Liver (tissue), 3 donors: ENCODE measurements at regions not wholly inside any gene's neighbourhood (a gene's known extent, or its start where the extent isn't known, plus 50 kb on each side); places are given as distances from the start of the nearest gene placed in this dataset.

Experiments used
- ATF3 ChIP-seq: IDR thresholded peaks from 2 replicates; pipeline ENCODE4 v1.6.1; 2016; ENCODE audit warnings: antibody characterized with exemption
- CTCF ChIP-seq: fragments of 150-350 bp; IDR thresholded peaks from 2 replicates; pipeline ENCODE4 v1.5.1; 2017; ENCODE audit warnings: improper control_type of control experiment, low read depth, low read length; ENCODE audit not compliant: missing input control
- FOXA1 ChIP-seq: IDR thresholded peaks from 2 replicates; pipeline ENCODE4 v1.6.1; 2016; ENCODE audit warnings: antibody characterized with exemption
- GABPA ChIP-seq, 2 donors: IDR thresholded peaks in 1 of 2; conservative IDR thresholded peaks in 1 of 2; 2 replicates each; pipeline ENCODE4 v1.6.1; 2016; ENCODE audit warnings: antibody characterized with exemption in 2 of 2, mild to moderate bottlenecking in 1 of 2, moderate library complexity in 1 of 2
- HNF4A ChIP-seq, 2 donors: conservative IDR thresholded peaks; 2 replicates each; pipeline ENCODE4 v1.6.1; 2016; ENCODE audit warnings: antibody characterized with exemption in 2 of 2, mild to moderate bottlenecking in 2 of 2
- HNF4G ChIP-seq: IDR thresholded peaks from 2 replicates; pipeline ENCODE4 v1.6.1; 2016; ENCODE audit warnings: antibody characterized with exemption
- MAX ChIP-seq: IDR thresholded peaks from 2 replicates; pipeline ENCODE4 v1.6.1; 2016; ENCODE audit warnings: antibody characterized with exemption
- REST ChIP-seq: IDR thresholded peaks from 2 replicates; pipeline ENCODE4 v1.6.1; 2016; ENCODE audit warnings: antibody characterized with exemption, mild to moderate bottlenecking
- RXRA ChIP-seq, 2 donors: IDR thresholded peaks; 2 replicates each; pipeline ENCODE4 v1.6.1; 2017 to 2018; ENCODE audit warnings: antibody characterized with exemption in 2 of 2, mild to moderate bottlenecking in 1 of 2
- SP1 ChIP-seq: IDR thresholded peaks from 2 replicates; pipeline ENCODE4 v1.6.1; 2018; ENCODE audit warnings: antibody characterized with exemption, mild to moderate bottlenecking
- TAF1 ChIP-seq: conservative IDR thresholded peaks from 2 replicates; pipeline ENCODE4 v1.6.1; 2016; ENCODE audit warnings: antibody characterized with exemption, mild to moderate bottlenecking
- YY1 ChIP-seq: IDR thresholded peaks from 2 replicates; pipeline ENCODE4 v1.6.1; 2016; ENCODE audit warnings: antibody characterized with exemption, mild to moderate bottlenecking
- ZBTB33 ChIP-seq: IDR thresholded peaks from 2 replicates; pipeline ENCODE4 v1.6.1; 2016; ENCODE audit warnings: antibody characterized with exemption
- donor health status: healthy.
- donor health status: healthy.

GRCh38 chr14:65927931-65928356 is 515.4 kb downstream of the FUT8 start:
- TF ChIP-seq CTCF (no peak), TAF1 (no peak), RXRA (IDR thresholded peaks at IDR 0.05) (no peak), HNF4A (conservative IDR thresholded peaks at IDR 0.05) (no peak), ZBTB33 (no peak), MAX (no peak), FOXA1 (no peak), REST (no peak), YY1 (no peak), SP1 (no peak), ATF3 (no peak), GABPA (IDR thresholded peaks at IDR 0.05 in 1 of 2, conservative IDR thresholded peaks at IDR 0.05 in 1 of 2) (no peak), HNF4G (no peak)
